ENCODE measurements at regions not wholly inside any gene's neighbourhood (a gene's known extent, or its start where the extent isn't known, plus 50 kb on each side); places are given as distances from the start of the nearest gene placed in this dataset.
"Not testable (repeated sequence)": the region's sequence is repeated elsewhere in the genome, so short reads cannot be mapped to it uniquely, and the experiment has no call there.

DNA sequence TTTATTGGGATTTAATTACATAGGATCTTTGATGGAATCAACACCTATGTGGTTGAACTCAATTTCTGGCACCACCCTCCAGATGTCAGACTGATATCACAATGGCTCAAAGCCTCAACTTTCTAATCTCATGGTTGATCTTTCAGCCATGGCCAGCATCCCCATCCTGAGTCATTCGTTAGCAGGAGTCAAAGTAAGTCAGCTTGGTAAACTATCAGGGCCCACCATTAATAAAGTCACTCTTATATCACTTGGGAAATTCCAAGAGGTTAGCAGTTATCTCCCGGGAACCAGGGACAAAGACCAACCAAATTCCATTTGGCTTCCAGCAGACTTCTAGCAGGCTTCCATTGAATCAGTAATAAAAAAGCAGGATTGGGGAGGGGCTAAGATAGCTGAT lies 50.7 kb upstream of the TNFSF4 start:
- DNase-seq: no peak

DNA sequence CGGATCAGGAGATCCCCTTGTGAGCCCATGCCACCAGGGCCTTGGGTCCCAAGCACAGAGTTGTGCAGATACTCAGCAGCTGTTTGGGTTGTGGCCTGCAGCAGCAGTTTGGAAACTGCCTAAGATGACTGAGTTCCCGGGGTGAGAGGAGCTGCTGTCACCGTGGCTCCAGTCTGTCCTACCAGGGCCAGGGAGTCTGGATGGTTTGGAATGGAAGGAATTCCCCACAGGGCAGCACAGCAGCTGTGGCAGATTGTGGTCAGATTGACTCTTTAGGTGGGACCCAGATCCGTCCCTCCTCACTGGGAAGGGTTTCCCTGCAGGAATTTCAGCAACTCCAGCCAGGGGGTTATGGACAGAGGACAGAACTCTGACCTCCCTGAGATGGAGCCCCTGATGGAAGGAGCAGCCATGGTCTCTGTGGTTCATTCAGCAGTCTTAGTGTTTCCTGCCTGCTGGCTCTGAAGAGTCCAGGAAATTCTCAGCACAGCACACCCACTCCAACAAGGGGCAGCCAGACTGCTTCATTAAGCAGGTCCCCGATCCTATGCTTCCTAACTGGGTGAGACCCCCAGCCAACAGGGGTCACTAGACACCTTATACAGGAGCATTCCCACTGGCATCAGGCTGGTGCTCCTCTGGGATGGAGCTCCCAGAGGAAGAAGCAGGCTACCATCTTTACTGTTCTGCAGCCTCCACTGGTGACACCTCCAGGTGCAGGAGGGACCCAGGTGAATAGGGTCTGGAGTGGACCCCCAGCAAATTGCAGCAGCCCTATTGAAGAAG lies 51.5 kb upstream of the TNFSF4 start:
- no peak for DNase-seq

- not testable (repeated sequence) for DNase-seq
Measured at GRCh38 chr1:173260329-173260728, 53.2 kb upstream of the TNFSF4 start.

DNA sequence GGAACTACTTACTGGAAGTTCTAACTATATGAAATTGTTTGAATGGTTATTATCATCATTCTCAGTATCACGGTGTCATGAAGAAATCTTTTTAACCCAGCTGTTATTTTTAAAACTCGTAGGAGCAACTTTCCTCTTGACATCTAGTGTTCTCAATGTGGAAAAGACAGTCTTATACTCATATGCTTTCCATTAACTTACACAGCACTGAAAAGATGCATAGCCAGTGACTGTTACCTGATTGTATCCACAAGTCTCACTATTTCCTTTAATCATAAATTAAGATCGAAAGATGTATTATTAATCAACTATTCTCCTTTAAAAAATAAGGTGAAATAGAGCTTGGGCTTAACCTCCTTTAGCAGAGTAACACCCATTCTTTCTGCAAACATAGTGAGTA lies 59.7 kb upstream of the TNFSF4 start:
- no peak for DNase-seq

- no peak for DNase-seq
Measured at GRCh38 chr1:173267453-173267945, 60.4 kb upstream of the TNFSF4 start.

GRCh38 chr1:173268261-173268660 lies 61.1 kb upstream of the TNFSF4 start:
- DNase-seq: no peak

DNA sequence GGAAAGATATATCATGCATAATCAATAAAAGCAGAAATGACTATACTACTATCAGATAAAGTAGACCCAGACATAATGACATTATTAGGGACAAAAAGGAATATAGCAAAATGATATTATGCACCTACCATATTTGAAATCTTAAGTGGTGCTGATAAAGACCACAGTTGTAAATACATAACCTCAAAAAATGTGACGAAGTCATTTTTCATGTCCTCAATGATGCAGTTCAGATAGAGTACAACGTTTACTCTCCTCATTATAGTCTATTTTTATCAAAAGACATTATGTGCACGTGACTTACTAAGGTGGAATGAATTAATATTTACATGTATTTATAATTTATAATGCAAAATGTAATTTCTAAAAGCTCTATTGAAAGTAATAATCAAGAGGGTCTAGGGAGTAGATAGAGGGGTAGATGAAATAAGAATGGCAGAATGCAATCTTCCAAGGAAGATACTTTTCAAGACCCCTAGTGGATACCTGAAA lies 61.7 kb upstream of the TNFSF4 start:
- DNase-seq: no peak

DNA sequence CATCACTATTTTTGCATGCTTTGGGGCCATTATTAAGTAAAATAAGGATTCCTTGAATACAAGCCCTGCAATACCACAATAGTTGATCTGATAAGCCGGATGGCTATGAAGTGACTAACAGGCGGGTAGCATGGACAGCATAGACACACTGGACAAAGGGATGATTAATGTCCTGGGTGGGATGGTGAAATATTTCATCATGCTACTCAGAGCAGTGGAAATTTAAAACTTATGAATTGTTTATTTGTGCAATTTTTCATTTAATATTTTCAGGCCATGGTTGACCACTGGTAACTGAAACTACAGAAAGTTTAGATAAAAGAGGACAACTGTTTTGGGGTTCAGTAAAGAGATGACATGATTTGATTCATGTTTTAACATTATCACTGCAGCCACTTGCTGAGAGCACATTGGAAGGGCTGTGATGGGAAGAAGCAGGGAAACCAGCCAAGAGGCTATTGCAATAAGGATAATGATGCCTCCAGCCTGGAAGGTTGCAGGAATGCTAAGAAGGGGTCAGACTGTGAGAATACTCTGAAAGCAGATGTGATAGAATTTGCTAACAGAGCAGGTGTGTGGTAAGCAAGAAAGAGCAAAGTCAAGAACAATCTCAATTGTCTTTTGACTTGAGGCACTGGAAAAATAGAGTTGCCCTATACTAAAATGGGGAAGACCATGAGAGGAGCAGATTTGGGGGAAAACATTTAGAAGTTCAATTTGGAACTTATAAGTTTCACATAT lies 62.5 kb upstream of the TNFSF4 start:
- DNase-seq: no peak

- DNase-seq: no peak
Measured at GRCh38 chr1:173270243-173270642, 63.1 kb upstream of the TNFSF4 start.

GRCh38 chr1:173271021-173271420 lies 63.9 kb upstream of the TNFSF4 start:
- DNase-seq: not testable (repeated sequence)

GRCh38 chr1:173275496-173275895 lies 68.4 kb upstream of the TNFSF4 start:
- DNase-seq: no peak

DNA sequence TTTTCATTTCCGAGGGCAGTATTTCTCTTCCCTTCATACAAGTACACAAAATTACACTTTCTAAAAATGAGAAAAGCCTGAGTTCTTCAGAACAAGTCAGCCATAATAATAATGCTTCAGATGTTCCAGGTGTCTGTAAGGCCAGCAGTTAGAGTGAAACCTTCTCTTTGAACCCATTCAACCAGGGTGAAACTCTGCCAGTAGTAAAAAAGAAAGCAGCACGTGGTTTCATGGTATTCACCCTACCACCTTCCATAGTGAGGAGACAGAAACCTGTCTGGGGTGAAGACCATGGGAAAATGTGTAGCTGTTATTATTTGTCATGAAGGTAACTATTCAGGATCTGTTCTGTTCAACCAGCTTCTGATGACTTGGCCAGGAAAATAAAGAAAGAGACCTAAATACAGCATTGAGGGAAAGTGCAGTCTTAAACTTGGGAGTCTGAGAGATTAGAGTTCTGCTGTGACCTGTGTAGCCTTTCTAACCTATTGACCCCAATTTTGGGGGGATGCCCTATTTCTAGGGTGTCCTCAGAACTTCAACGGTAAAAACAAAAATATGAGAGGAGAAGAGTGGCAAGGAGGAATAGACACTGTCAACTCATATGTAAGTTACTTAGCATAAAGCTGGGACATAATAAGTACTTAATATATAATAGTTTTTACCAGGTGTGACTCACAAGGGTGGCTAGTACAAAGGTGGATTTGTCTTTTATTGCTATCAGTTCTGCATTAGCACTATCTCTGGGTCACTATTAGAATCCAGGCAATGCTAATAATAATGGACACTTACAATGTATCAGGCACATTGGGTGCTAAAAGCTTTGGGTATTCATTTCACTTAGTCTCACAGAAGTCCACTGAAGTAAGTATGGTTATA lies 70.0 kb upstream of the TNFSF4 start:
- no peak for DNase-seq

GRCh38 chr1:173280899-173281660 lies 73.9 kb upstream of the TNFSF4 start:
- no peak for DNase-seq

- DNase-seq: no peak
Measured at GRCh38 chr1:173285048-173285447, 77.9 kb upstream of the TNFSF4 start.

GRCh38 chr1:173287785-173288184 lies 80.7 kb upstream of the TNFSF4 start:
- no peak for DNase-seq

DNA sequence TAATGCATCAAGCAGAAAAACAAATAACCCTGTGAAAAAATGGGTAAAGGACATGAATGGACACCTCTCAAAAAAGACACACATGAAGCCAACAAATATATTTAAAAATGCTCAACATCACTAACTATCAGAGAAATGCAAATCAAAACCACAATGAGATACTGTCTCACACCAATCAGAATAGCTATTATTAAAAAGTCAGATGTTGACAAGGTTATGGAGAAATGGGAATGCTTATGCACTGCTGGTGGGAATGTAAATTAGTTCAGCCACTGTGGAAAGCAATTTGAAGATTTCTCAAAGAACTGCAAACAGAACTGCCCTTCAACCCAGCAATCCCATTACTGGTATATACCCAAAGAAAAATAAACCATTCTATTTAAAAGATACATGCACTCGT lies 86.6 kb upstream of the TNFSF4 start:
- no peak for DNase-seq

- DNase-seq: no peak
Measured at GRCh38 chr1:173294843-173295242, 87.7 kb upstream of the TNFSF4 start.

DNA sequence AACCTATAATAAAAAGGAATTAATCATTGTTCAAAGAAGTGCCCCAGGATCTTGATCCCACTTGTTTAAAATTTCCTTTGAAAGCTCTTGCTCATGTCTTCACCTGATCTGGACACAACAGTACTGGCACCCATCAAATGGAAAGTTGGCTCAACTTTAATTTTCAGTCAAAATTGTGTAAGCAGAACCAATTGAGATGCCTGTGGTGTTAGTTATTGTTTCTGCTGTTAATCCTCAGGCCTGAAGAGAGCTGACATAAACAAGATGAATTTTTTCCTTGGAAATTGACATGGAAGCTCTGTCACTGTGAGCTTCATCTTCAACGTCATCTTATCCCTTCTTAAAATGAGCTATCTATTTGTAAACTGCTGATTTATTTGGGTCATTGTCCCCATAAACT lies 88.3 kb upstream of the TNFSF4 start:
- DNase-seq: no peak

- no peak for DNase-seq
Measured at GRCh38 chr1:173295995-173296394, 88.9 kb upstream of the TNFSF4 start.

DNA sequence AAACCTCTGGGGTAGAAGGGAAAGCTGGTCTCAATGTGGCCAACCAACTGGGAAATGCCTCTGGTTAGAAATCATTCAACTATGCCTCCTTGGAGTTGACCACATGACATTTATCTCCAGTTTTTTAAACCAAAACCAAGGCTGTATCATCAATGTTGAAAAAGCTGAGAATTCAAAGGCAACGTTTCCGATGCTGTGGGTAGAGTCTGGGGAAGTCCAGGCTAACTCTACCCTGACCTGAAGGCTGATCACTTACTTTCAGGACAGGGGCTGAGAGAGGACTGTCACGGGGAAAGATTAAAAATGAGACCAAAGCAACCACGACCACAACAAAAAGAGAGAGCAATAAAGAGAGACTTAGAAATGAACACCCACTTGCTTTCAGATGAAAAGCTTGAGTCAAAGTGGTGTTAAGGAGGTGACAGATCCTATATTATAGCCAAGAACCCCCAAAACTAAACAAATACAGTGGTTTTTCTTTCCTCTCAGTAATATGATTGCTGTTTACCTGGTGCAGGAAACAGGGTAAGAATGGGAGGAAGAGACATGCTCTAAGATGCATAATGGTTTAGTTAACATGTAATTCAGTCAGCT lies 90.8 kb upstream of the TNFSF4 start:
- no peak for DNase-seq

Measured in effector CD8-positive, alpha-beta T cell (primary cell).